GM12878 (cell line): ENCODE measurements at regions not wholly inside any gene's neighbourhood (a gene's known extent, or its start where the extent isn't known, plus 50 kb on each side); places are given as distances from the start of the nearest gene placed in this dataset.

ENCODE experiments used
- ATAC-seq: fragments of 200-7000 bp; cut with Tn5 transposase; 3 replicates; pipeline ENCODE4 v1.9.1; 2020; ENCODE audit warnings: mild to moderate bottlenecking, moderate library complexity
- BruUV-seq: library from RNA; stranded (reverse); fragments of 400-500 nt; replicated peaks from 2 replicates; lab custom pipeline; 2021; lab: Mats Ljungman, UMichigan
- CTCF ChIA-PET: fragments of 300-600 bp; sonication (Branson Sonifier 250); formaldehyde crosslinking; extraction: SDS; loops from one replicate; lab custom pipeline; 2021; ENCODE audit warnings: inconsistent platforms; lab: Yijun Ruan, JAX
- POLR2A ChIA-PET: fragments of 350-600 bp; formaldehyde crosslinking; extraction: SDS; loops from one replicate; lab custom pipeline; 2021; ENCODE audit warnings: inconsistent platforms; lab: Charles Lee
- RAD21 ChIA-PET: fragments of 300-600 bp; sonication (Branson Sonifier 250); formaldehyde crosslinking; loops from one replicate; lab custom pipeline; 2023; ENCODE audit warnings: antibody characterized with exemption; ENCODE audit not compliant: unreplicated experiment; lab: Charles Lee
- SMC1A ChIA-PET: fragments of 300-600 bp; sonication (Branson Sonifier 250); formaldehyde crosslinking; loops from one replicate; lab custom pipeline; 2023; ENCODE audit not compliant: unreplicated experiment, uncharacterized antibody; lab: Charles Lee
- DNase-seq: peaks from one replicate; pipeline ENCODE4 v3.0.0-alpha.2; 2011; ENCODE audit warnings: low read depth, low spot score
- FAIRE-seq: peaks from 3 replicates; lab custom pipeline; 2011; peaks lifted over from hg19 to GRCh38; lab: Jason Lieb, UNC
- H2AFZ ChIP-seq: 2 replicates; pipeline ENCODE4 v1.6.0; 2011; ENCODE audit warnings: low read depth, low read length, control low read depth; ENCODE audit not compliant: control insufficient read depth
- H3K27ac ChIP-seq: 2 replicates; pipeline ENCODE4 v1.5.1; 2011; ENCODE audit warnings: control low read depth; ENCODE audit not compliant: control insufficient read depth, insufficient read depth
- H3K27me3 ChIP-seq, 2 experiments: replicated peaks in 1 of 2; 2 replicates each; pipeline versions ENCODE4 v1.6.0 to v1.6.1; 2011; ENCODE audit warnings: low read length in 1 of 2; ENCODE audit not compliant: control insufficient read depth in 2 of 2, insufficient read depth in 2 of 2
- H3K36me3 ChIP-seq, 2 experiments: 2 replicates each; pipeline ENCODE4 v1.5.1; 2011; ENCODE audit warnings: low read length in 1 of 2; ENCODE audit not compliant: control insufficient read depth in 2 of 2, insufficient read depth in 2 of 2
- H3K4me1 ChIP-seq: 2 replicates; pipeline ENCODE4 v1.6.1; 2011; ENCODE audit warnings: mild to moderate bottlenecking, low read length, moderate library complexity, mixed read lengths; ENCODE audit not compliant: control insufficient read depth, insufficient read depth
- H3K4me2 ChIP-seq: 2 replicates; pipeline ENCODE4 v1.6.0; 2011; ENCODE audit warnings: control low read depth; ENCODE audit not compliant: control insufficient read depth, insufficient read depth
- H3K4me3 ChIP-seq: fragments of 200-600 bp; sonication (generic); 2 replicates; pipeline ENCODE4 v1.5.1; 2016
- H3K79me2 ChIP-seq: 2 replicates; pipeline ENCODE4 v1.6.0; 2011; ENCODE audit warnings: low read length; ENCODE audit not compliant: control insufficient read depth, insufficient read depth
- H3K9ac ChIP-seq: 2 replicates; pipeline ENCODE4 v1.8.0; 2011; ENCODE audit warnings: low read length, control low read depth, mixed read lengths; ENCODE audit not compliant: control insufficient read depth, insufficient read depth
- H3K9me3 ChIP-seq: replicated peaks from 3 replicates; pipeline ENCODE4 v1.5.1; 2011; ENCODE audit warnings: mild to moderate bottlenecking, low read length; ENCODE audit not compliant: control insufficient read depth, insufficient read depth
- H4K20me1 ChIP-seq: 2 replicates; pipeline ENCODE4 v1.6.0; 2011; ENCODE audit not compliant: control insufficient read depth, insufficient read depth
- BACH1 ChIP-seq: fragments of 450-650 bp; IDR thresholded peaks from 2 replicates; pipeline ENCODE4 v1.6.1; 2017; ENCODE audit warnings: mild to moderate bottlenecking, borderline replicate concordance
- BHLHE40 ChIP-seq, 2 experiments: fragments of 450-650 bp in 1 of 2; IDR thresholded peaks; 2 replicates each; pipeline ENCODE4 v1.6.1; 2011 to 2017; ENCODE audit warnings: low read depth in 2 of 2, borderline replicate concordance in 1 of 2, improper control_type of control experiment in 1 of 2, low read length in 1 of 2, mild to moderate bottlenecking in 1 of 2
- CBFB ChIP-seq: IDR thresholded peaks from 2 replicates; pipeline ENCODE4 v1.6.1; 2016; ENCODE audit warnings: antibody characterized with exemption, low read depth
- CUX1 ChIP-seq: IDR thresholded peaks from 2 replicates; pipeline ENCODE4 v1.6.1; 2012; ENCODE audit warnings: improper control_type of control experiment, low read depth, low read length; ENCODE audit not compliant: insufficient replicate concordance
- PAX5 ChIP-seq: IDR thresholded peaks from 2 replicates; pipeline ENCODE4 v1.6.1; 2011; ENCODE audit warnings: low read depth, low read length, borderline replicate concordance
- POLR2AphosphoS5 ChIP-seq: IDR thresholded peaks from 2 replicates; pipeline ENCODE4 v1.6.1; 2011; ENCODE audit warnings: mild to moderate bottlenecking, low read length, inconsistent platforms
- SIN3A ChIP-seq: IDR thresholded peaks from 2 replicates; pipeline ENCODE4 v1.6.1; 2012; ENCODE audit warnings: low read depth, low read length, improper control_type of control experiment
- WGBS: methylation state at CpG from one replicate; pipeline ENCODE4 v1.1.6; 2016; ENCODE audit warnings: low lambda C conversion rate; ENCODE audit not compliant: insufficient replicate concordance, insufficient coverage; ENCODE audit errors: missing lambda C conversion rate; 5-methylcytosine and 5-hydroxymethylcytosine counted together
- in situ Hi-C: fragments of 300-500 bp; cut with MboI; formaldehyde crosslinking; loops from 9 replicates; pipeline ENCODE4 v1.14.3; 2018; ENCODE audit warnings: mixed read lengths
- intact Hi-C: fragments of 100-400 bp; cut with micrococcal nuclease; formaldehyde crosslinking; loops from one replicate; pipeline ENCODE4 v1.14.2; 2022; ENCODE audit not compliant: unreplicated experiment

- WGBS = 38% methylated on average over 1 of the region's 1 CpG
- Histone ChIP-seq H3K4me1 (no peaks in the 10 kb centered on the region), H3K4me3 (no peak overlapping the region), H3K36me3 (no peaks in the 10 kb centered on the region), H3K79me2 (no peaks in the 10 kb centered on the region), H3K27me3 (no peaks in the 10 kb centered on the region), H3K27ac (no peak overlapping the region), H3K9ac (no peak overlapping the region), H4K20me1 (no peaks in the 10 kb centered on the region), H3K4me2 (no peak overlapping the region), H2AFZ (no peak overlapping the region), H3K9me3 (no peaks in the 10 kb centered on the region)
- TF ChIP-seq BACH1 = no peak
- TF ChIP-seq POLR2AphosphoS5 = no peak
- TF ChIP-seq SIN3A = no peak
- no peak for TF ChIP-seq CBFB
- no peak for TF ChIP-seq BHLHE40 (IDR thresholded peaks at IDR 0.05; ENCODE audit: borderline replicate concordance in 1 of 2, low read depth in 2 of 2, low read length in 1 of 2)
- no peak for TF ChIP-seq CUX1
- TF ChIP-seq PAX5 = no peak
- ATAC-seq (no peak), FAIRE-seq (no peak), DNase-seq (no peak)
- RAD21 ChIA-PET = no interaction called here
- POLR2A ChIA-PET = no interaction called here
- CTCF ChIA-PET = no interaction called here
- in situ Hi-C loops = no loop called here
- no TSS peak for BruUV-seq
- intact Hi-C loops = no loop called here
- SMC1A ChIA-PET = no interaction called here
These were observed 225.9 kb upstream of the LRRN1 start for GRCh38 chr3:3573341-3573740.
